Vagina (tissue), 2 donors: ENCODE measurements at regions not wholly inside any gene's neighbourhood (a gene's known extent, or its start where the extent isn't known, plus 50 kb on each side); places are given as distances from the start of the nearest gene placed in this dataset.

ENCODE experiments used
- POLR2A ChIP-seq, 2 donors: fragments of 450-650 bp; IDR thresholded peaks; one replicate each; pipeline ENCODE4 v1.6.1; 2017; ENCODE audit warnings: antibody characterized with exemption in 2 of 2, mild to moderate bottlenecking in 2 of 2, moderate library complexity in 2 of 2
- POLR2AphosphoS5 ChIP-seq, 2 donors: sonication (generic); formaldehyde crosslinking; IDR thresholded peaks; one replicate each; pipeline ENCODE4 v1.9.0; 2017; ENCODE audit warnings: antibody characterized with exemption in 2 of 2, mild to moderate bottlenecking in 2 of 2, low read depth in 1 of 2; ENCODE audit not compliant: insufficient read depth in 1 of 2
- TF ChIP-seq, protein P1 (sequence below), 3 experiments: fragments of 450-650 bp in 2 of 3; fragments of 200-600 bp in 1 of 3; sonication (generic) in 1 of 3; IDR thresholded peaks; one replicate each; pipeline ENCODE4 v1.5.1; 2017 to 2019; ENCODE audit warnings: antibody characterized with exemption in 3 of 3, mild to moderate bottlenecking in 2 of 3, moderate library complexity in 2 of 3

- TF ChIP-seq, protein P1, sequence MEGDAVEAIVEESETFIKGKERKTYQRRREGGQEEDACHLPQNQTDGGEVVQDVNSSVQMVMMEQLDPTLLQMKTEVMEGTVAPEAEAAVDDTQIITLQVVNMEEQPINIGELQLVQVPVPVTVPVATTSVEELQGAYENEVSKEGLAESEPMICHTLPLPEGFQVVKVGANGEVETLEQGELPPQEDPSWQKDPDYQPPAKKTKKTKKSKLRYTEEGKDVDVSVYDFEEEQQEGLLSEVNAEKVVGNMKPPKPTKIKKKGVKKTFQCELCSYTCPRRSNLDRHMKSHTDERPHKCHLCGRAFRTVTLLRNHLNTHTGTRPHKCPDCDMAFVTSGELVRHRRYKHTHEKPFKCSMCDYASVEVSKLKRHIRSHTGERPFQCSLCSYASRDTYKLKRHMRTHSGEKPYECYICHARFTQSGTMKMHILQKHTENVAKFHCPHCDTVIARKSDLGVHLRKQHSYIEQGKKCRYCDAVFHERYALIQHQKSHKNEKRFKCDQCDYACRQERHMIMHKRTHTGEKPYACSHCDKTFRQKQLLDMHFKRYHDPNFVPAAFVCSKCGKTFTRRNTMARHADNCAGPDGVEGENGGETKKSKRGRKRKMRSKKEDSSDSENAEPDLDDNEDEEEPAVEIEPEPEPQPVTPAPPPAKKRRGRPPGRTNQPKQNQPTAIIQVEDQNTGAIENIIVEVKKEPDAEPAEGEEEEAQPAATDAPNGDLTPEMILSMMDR (IDR thresholded peaks at IDR 0.05): no peak
- TF ChIP-seq POLR2AphosphoS5 (IDR thresholded peaks at IDR 0.05; ENCODE audit: insufficient read depth in 1 of 2, low read depth in 1 of 2): no peak
- TF ChIP-seq POLR2A (IDR thresholded peaks at IDR 0.05): no peak
Measured at GRCh38 chr2:150375333-150375732, 112.1 kb downstream of the RND3 start.
